Esophagus squamous epithelium (tissue), 4 donors: ENCODE measurements at regions not wholly inside any gene's neighbourhood (a gene's known extent, or its start where the extent isn't known, plus 50 kb on each side); places are given as distances from the start of the nearest gene placed in this dataset.

Experiments
- POLR2A ChIP-seq, 4 donors: fragments of 450-650 bp; IDR thresholded peaks; one replicate each; pipeline ENCODE4 v1.6.1; 2017; ENCODE audit warnings: antibody characterized with exemption in 4 of 4, mild to moderate bottlenecking in 4 of 4, moderate library complexity in 3 of 4
- TF ChIP-seq, protein P1 (sequence below), 6 experiments: fragments of 450-650 bp in 4 of 6; fragments of 200-600 bp in 2 of 6; sonication (generic) in 2 of 6; IDR thresholded peaks; one replicate each; pipeline ENCODE4 v1.5.1; 2016 to 2019; ENCODE audit warnings: antibody characterized with exemption in 6 of 6, mild to moderate bottlenecking in 4 of 6, moderate library complexity in 4 of 6

DNA sequence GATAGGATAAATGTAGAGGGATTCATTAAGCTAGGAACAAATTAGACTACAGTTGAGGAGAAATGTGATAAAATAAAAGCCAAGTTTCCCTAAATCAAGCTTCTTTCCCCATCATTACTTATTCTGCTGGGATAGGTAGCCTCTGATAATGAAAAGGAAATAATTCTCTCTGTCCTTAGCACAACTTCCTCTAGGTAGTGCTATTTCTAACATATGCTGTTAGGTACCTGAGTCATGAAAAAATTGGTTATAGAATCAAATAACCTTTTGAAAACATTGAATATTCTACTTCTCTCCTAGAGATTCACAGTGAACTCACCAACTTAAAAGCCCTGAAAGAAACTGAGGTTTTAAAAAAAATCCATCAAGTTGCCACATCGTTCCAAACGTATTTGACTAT is 1793.1 kb downstream of the EFNA5 start:
- TF ChIP-seq, protein P1, sequence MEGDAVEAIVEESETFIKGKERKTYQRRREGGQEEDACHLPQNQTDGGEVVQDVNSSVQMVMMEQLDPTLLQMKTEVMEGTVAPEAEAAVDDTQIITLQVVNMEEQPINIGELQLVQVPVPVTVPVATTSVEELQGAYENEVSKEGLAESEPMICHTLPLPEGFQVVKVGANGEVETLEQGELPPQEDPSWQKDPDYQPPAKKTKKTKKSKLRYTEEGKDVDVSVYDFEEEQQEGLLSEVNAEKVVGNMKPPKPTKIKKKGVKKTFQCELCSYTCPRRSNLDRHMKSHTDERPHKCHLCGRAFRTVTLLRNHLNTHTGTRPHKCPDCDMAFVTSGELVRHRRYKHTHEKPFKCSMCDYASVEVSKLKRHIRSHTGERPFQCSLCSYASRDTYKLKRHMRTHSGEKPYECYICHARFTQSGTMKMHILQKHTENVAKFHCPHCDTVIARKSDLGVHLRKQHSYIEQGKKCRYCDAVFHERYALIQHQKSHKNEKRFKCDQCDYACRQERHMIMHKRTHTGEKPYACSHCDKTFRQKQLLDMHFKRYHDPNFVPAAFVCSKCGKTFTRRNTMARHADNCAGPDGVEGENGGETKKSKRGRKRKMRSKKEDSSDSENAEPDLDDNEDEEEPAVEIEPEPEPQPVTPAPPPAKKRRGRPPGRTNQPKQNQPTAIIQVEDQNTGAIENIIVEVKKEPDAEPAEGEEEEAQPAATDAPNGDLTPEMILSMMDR (IDR thresholded peaks at IDR 0.05): no peak
- TF ChIP-seq POLR2A (IDR thresholded peaks at IDR 0.05): no peak
